Ishikawa (cell line): ENCODE measurements at regions not wholly inside any gene's neighbourhood (a gene's known extent, or its start where the extent isn't known, plus 50 kb on each side); places are given as distances from the start of the nearest gene placed in this dataset.

Source experiments
- CEBPB ChIP-seq: IDR thresholded peaks from 2 replicates; pipeline ENCODE4 v1.6.1; 2012
- CREB1 ChIP-seq: IDR thresholded peaks from 2 replicates; pipeline ENCODE4 v1.6.1; 2012; ENCODE audit warnings: low read depth
- EGR1 ChIP-seq: IDR thresholded peaks from 2 replicates; pipeline ENCODE4 v1.6.1; 2012
- EP300 ChIP-seq: IDR thresholded peaks from 2 replicates; pipeline ENCODE4 v1.6.1; 2012; ENCODE audit warnings: borderline replicate concordance
- FOXM1 ChIP-seq: IDR thresholded peaks from 2 replicates; pipeline ENCODE4 v1.6.1; 2012; ENCODE audit warnings: low read depth, borderline replicate concordance
- NFIC ChIP-seq: IDR thresholded peaks from 2 replicates; pipeline ENCODE4 v1.6.1; 2012
- RAD21 ChIP-seq: IDR thresholded peaks from 2 replicates; pipeline ENCODE4 v1.6.1; 2012; ENCODE audit warnings: low read depth
- TAF1 ChIP-seq: IDR thresholded peaks from 2 replicates; pipeline ENCODE4 v1.6.1; 2012; ENCODE audit warnings: low read depth, mild to moderate bottlenecking
- TCF12 ChIP-seq: IDR thresholded peaks from 2 replicates; pipeline ENCODE4 v1.6.1; 2012; ENCODE audit warnings: low read depth
- TEAD4 ChIP-seq: IDR thresholded peaks from 2 replicates; pipeline ENCODE4 v1.6.1; 2012
- YY1 ChIP-seq: IDR thresholded peaks from 2 replicates; pipeline ENCODE4 v1.6.1; 2012; ENCODE audit warnings: low read depth
- ZBTB7A ChIP-seq: IDR thresholded peaks from 2 replicates; pipeline ENCODE4 v1.6.1; 2012; ENCODE audit warnings: low read depth
- TF ChIP-seq, protein P1 (sequence below): IDR thresholded peaks from 2 replicates; pipeline ENCODE4 v1.6.1; 2012
- TF ChIP-seq, protein P2 (sequence below): IDR thresholded peaks from 2 replicates; pipeline ENCODE4 v1.6.1; 2012
- TF ChIP-seq, protein P3 (sequence below): IDR thresholded peaks from 2 replicates; pipeline ENCODE4 v1.6.1; 2012; ENCODE audit warnings: low read depth, mild to moderate bottlenecking

DNA sequence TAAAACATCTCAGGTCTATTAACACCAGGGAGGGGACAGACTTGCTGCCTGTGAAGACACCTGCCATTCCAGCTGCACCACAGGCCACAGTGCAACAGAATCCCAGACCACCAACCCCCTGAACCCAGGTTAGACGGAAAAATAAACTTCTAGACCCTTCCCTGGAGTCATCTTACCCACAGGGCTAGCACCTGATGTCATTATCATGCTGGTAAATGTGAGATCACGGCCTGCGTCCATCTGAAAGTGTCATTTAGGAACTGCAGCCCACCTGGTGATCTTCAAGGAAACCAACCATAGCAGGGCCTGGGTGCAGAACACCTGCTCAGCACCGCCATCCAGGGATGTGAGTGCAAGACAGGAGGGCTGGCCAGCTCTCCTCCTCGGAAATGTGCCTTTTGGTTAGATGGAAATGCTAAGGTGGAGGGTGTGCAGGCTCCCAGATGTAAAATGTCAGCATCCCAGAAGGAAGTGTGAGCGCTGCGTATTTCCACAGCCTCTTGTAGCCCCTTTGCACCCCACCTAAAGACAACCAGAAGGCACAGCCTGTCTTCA lies 80.8 kb downstream of the PTGR3 start:
- TF ChIP-seq, protein P1, sequence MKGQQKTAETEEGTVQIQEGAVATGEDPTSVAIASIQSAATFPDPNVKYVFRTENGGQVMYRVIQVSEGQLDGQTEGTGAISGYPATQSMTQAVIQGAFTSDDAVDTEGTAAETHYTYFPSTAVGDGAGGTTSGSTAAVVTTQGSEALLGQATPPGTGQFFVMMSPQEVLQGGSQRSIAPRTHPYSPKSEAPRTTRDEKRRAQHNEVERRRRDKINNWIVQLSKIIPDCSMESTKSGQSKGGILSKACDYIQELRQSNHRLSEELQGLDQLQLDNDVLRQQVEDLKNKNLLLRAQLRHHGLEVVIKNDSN, result no peak
- TF ChIP-seq FOXM1 (no peak), CREB1 (no peak), TCF12 (no peak), NFIC (no peak), YY1 (no peak), ZBTB7A (no peak), RAD21 (no peak), CEBPB (no peak), TAF1 (no peak), TEAD4 (no peak), EGR1 (no peak), EP300 (no peak)
- TF ChIP-seq, protein P2, sequence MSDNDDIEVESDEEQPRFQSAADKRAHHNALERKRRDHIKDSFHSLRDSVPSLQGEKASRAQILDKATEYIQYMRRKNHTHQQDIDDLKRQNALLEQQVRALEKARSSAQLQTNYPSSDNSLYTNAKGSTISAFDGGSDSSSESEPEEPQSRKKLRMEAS, result no peak
- TF ChIP-seq, protein P3, sequence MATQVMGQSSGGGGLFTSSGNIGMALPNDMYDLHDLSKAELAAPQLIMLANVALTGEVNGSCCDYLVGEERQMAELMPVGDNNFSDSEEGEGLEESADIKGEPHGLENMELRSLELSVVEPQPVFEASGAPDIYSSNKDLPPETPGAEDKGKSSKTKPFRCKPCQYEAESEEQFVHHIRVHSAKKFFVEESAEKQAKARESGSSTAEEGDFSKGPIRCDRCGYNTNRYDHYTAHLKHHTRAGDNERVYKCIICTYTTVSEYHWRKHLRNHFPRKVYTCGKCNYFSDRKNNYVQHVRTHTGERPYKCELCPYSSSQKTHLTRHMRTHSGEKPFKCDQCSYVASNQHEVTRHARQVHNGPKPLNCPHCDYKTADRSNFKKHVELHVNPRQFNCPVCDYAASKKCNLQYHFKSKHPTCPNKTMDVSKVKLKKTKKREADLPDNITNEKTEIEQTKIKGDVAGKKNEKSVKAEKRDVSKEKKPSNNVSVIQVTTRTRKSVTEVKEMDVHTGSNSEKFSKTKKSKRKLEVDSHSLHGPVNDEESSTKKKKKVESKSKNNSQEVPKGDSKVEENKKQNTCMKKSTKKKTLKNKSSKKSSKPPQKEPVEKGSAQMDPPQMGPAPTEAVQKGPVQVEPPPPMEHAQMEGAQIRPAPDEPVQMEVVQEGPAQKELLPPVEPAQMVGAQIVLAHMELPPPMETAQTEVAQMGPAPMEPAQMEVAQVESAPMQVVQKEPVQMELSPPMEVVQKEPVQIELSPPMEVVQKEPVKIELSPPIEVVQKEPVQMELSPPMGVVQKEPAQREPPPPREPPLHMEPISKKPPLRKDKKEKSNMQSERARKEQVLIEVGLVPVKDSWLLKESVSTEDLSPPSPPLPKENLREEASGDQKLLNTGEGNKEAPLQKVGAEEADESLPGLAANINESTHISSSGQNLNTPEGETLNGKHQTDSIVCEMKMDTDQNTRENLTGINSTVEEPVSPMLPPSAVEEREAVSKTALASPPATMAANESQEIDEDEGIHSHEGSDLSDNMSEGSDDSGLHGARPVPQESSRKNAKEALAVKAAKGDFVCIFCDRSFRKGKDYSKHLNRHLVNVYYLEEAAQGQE, result no peak

DNA sequence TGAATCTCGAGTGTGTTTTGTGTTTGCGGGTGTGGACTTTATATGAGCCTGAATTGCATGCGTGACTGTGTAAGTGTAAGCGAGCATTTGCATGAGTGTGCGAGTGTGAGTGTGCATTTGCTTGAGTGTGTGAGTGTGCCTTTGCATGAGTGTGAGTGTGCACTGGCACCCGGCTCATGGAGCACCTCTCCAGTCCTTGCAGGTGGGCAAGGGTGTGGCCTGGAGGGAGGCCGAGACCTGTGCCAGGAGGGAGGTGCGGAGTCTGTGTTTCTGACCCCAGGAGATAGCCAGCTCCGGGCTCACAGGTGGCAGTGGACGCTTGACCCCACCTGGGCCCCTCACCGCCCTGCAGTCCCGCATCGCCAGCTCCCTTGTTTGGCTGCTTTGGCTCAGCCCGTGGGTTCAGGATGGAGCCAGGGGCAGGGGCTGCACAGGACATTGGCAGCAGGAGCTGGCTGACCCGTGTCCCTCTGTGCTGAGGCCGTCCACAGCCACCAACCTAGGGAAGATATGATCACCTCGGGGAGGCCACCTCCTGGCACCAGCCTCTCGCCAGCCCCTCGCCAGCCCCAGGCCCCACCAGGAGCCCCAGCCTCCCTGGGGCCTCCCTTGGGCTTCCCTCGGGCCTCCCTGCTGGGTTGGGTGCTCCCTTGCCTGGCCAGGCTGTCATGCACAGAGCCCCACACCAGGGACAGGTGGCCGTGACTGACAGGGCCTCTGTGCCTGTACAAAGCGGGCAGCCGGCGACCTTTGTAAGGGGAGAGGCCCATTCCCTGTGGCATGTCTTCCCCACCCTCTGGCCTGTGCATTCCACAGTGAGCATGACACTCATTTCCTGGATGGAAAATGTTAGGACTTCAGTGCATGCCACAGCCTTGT lies 81.6 kb downstream of the PTGR3 start:
- TF ChIP-seq TAF1 (no peak), EP300 (no peak)

DNA sequence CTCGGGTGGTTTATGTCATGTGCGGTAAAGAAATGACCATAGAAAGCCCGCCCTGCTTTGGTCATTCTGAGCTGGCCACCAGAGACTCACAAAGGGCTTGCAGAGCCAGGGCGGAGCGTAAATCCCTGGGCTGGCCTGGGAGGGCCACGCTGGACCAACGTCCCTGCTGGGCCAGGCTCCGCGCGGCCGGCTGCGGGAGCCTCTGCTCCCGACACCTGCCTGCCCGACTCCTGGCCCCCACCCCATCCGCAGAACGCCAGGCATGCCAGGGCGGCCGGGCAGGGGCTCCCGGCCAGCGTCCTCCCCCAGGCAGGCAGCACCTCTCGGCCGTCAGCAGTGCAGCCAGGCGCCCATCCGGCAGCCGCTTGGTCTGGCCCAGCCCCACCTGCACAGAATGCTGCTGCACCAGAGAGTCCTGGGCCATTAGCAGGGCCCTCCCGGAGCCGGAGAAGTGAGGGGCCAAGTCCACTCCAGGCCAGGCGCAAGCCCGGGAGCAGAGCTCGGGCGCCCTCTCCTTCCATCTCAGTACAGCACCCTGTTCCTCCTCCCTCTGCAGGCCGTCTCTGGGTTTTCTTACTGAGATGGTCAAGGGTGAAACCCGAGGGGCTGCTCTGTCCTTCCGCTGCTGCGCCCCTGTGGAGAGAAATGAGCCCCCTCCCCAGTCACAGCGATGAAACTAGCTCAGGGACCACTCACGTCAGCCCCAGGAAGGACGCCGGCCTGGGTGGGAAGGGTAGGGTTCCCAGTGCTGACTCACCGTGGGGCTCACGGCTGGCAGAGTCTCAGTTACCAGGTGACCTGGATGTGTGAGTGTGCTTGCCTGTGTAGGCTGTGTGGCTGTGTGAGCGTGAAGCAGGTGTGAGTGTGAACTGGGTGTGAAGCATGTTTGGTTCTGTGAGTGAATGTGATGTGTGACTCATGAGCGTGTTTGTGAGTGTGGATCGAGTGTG lies 83.3 kb downstream of the PTGR3 start:
- TF ChIP-seq CEBPB (no peak), FOXM1 (no peak), EGR1 (no peak), CREB1 (no peak), ZBTB7A (no peak), TEAD4 (no peak), TCF12 (no peak), TAF1 (no peak), NFIC (no peak)
- TF ChIP-seq, protein P3, result no peak
- TF ChIP-seq, protein P2, result no peak

DNA sequence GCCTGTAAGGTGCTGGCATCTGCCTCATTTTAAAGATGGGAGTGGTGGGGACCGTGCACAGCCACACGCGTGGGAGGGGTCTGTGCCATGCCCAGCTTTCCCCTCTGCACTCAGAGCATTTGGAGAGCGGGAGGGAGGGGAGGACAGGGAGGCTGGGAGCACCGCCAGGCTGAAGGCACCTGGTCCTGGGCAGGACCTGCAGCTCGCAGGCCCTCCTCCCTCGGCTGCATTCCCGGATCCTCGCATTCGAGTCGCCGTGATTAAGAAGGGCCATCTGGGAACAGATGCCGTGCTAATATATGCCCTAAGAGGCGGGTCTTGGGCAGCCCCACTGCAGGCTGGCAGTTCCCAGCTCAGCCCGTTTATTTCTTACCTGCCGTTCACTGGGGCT lies 84.0 kb downstream of the PTGR3 start:
- no peak for TF ChIP-seq FOXM1
- TF ChIP-seq TCF12, result no peak
- TF ChIP-seq YY1, result no peak
- TF ChIP-seq NFIC, result no peak
- TF ChIP-seq, protein P2, result no peak
- no peak for TF ChIP-seq CREB1
- no peak for TF ChIP-seq TEAD4
- TF ChIP-seq EP300, result no peak
- TF ChIP-seq, protein P1, result no peak
- TF ChIP-seq EGR1, result no peak
- TF ChIP-seq, protein P3, result no peak
- TF ChIP-seq CEBPB, result no peak
- no peak for TF ChIP-seq ZBTB7A
- no peak for TF ChIP-seq RAD21
- TF ChIP-seq TAF1, result no peak
